SJSA1 (cell line): ENCODE measurements at regions not wholly inside any gene's neighbourhood (a gene's known extent, or its start where the extent isn't known, plus 50 kb on each side); places are given as distances from the start of the nearest gene placed in this dataset.

Source experiments
- DNase-seq, 2 experiments: peaks; one replicate each; pipeline ENCODE4 v3.0.0-alpha.2; 2015 to 2020; ENCODE audit warnings: low spot score in 2 of 2, low read depth in 1 of 2
- H3K27ac ChIP-seq: fragments of 250-450 bp; sonication (Bioruptor Pico); 2 replicates; pipeline ENCODE4 v1.5.1; 2020; ENCODE audit warnings: mild to moderate bottlenecking, moderate library complexity
- H3K27me3 ChIP-seq: fragments of 250-450 bp; sonication (Bioruptor Pico); replicated peaks from 2 replicates; pipeline ENCODE4 v1.5.1; 2020; ENCODE audit warnings: mild to moderate bottlenecking, moderate library complexity
- H3K36me3 ChIP-seq: fragments of 250-450 bp; sonication (Bioruptor Pico); 2 replicates; pipeline ENCODE4 v1.5.1; 2020; ENCODE audit warnings: mild to moderate bottlenecking
- H3K4me1 ChIP-seq: fragments of 250-450 bp; sonication (Bioruptor Pico); replicated peaks from 2 replicates; pipeline ENCODE4 v1.6.1; 2021; ENCODE audit warnings: mild to moderate bottlenecking
- H3K4me3 ChIP-seq: fragments of 250-450 bp; sonication (Bioruptor Pico); 2 replicates; pipeline ENCODE4 v1.5.1; 2020; ENCODE audit warnings: mild to moderate bottlenecking
- H3K9me3 ChIP-seq: fragments of 250-450 bp; sonication (Bioruptor Pico); replicated peaks from 2 replicates; pipeline ENCODE4 v1.5.1; 2020; ENCODE audit warnings: mild to moderate bottlenecking

DNA sequence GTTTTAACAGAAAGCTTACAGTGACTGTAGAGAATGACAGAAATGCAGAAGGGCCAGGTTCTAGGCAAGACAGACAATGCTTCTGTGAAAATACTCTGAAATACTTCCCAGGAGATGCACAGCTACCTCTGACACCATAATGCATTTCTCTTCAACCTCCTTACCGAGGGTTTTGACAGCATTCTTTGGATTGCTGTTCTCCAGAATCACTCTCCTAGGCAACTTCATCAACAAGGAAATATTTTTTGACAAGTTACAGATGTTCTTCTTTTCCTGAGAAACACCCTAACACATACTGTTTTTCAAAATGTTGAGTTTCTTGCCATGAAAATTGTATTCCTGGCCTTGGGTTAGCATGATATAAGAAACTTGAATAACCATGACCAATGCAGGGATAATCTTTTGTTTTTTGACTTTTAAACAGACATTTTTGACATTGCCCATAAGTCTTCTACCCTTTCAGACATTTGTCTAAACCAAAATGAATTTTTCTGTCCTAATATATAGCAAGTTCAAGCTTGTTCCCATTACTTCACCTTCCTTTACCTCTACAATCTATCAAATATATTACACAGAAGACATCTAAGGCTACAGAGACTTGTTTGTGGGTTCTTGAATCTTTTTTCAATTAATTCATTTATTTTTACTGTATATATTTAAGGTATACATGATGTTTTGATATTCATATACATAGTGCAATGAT, 108.1 kb downstream of the CCDC34 start:
- no peak overlapping the region for H3K4me3 ChIP-seq
- no peak overlapping the region for H3K27ac ChIP-seq
- H3K27me3 ChIP-seq, result no peaks in the 10 kb centered on the region
- no peak for DNase-seq
- H3K36me3 ChIP-seq, result no peaks in the 10 kb centered on the region
- H3K4me1 ChIP-seq, result peaks cover 10% of the 10 kb centered on the region
- H3K9me3 ChIP-seq, result no peaks in the 10 kb centered on the region

GRCh38 chr11:27253224-27253623, 109.8 kb downstream of the CCDC34 start:
- Histone ChIP-seq H3K27me3 (no peaks in the 10 kb centered on the region), H3K27ac (no peak overlapping the region), H3K9me3 (no peaks in the 10 kb centered on the region), H3K36me3 (no peaks in the 10 kb centered on the region), H3K4me3 (no peak overlapping the region), H3K4me1 (no peaks in the 10 kb centered on the region)
- DNase-seq, result no peak

DNA sequence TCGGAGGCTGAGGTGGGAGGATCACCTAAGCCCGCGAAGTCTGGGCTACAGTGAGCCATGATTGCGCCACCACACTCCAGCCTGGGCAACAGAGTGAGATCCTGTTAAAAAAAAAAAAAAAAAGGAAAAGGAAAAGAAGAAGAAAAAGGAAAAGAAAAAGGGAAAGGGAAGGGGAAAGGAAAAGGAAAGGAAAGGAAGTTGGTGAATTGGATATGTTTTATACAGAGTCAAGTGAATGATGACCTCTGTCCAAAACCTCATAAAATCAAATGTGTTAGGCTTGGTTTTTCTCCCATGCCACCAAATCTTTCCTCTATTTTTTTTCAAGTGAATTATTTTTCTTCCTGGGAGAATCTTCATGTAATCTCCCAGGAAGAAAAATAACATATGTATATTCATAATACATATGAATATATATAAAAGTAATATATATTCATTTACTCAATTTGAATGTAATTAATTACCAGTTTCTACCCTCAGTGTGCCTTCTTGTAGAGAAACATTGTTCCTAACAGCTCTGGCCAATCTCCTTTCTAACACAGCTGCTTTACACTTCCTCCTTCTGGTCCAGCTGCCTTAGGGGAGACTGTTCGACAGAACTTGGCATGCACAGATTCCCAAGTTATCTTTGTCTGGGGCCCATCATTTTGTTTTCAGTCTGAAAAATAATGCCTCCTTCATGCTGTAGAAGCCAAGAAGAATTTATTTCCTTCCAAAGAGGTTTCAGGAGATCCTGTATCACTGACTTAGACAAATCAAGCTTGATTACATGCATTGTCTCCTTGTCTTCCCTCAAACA, 111.9 kb downstream of the CCDC34 start:
- H3K4me3 ChIP-seq, result no peak overlapping the region
- no peaks in the 10 kb centered on the region for H3K27me3 ChIP-seq
- no peaks in the 10 kb centered on the region for H3K9me3 ChIP-seq
- H3K27ac ChIP-seq, result no peak overlapping the region
- H3K36me3 ChIP-seq, result no peaks in the 10 kb centered on the region
- H3K4me1 ChIP-seq, result no peaks in the 10 kb centered on the region
- no peak for DNase-seq

DNA sequence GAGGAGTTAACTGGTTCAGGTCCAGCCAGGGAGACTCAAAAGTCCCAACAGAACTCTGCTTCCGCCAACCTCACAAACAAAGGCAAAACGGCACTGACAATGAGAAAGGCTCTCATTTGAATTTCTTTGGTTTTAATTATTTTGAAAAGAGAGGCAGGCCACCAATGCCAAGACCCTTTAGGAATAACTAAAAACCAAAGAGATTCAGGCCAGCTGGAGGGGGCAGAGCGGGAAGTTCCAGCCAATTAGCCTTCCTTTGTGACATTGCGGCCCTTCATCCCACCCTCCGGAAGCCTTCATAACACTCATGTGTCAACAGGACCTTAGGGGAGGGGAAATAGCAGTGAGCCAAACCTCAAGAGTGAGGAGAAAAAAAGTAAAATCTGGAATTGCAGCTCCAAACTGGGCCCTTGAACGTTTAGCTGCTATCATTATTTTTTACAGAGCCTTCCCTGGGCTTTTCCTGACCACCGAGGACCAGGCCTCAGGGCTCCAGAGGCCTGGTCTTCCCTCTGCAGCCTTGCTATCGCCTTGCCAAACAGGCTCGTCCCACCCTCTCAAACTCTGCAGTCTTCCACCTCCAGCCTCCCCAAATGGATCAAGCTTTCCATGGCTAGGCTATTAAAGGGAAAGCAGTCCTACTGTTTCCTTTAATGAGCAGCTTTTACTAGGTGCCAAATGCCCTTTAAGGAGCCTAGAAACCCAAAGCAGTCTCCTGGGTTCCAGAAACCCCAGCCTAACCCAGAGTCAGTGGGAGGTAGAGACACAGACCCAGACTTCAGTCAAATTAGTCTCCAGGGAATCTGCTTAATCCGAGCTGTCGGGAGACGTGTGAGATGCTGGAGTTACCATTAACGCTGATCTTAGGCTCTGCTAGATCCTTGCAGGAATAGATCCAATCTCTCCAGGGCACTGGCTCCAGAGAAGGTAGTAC, 114.2 kb downstream of the CCDC34 start:
- Histone ChIP-seq H3K27me3 (no peaks in the 10 kb centered on the region), H3K4me3 (no peak overlapping the region), H3K27ac (no peak overlapping the region), H3K4me1 (peaks cover under 1% of the 10 kb centered on the region; the same call in 1 of the 2 replicates), H3K36me3 (no peaks in the 10 kb centered on the region), H3K9me3 (no peaks in the 10 kb centered on the region)
- DNase-seq, result no peak

GRCh38 chr11:27247660-27248059, 115.4 kb downstream of the CCDC34 start:
- Histone ChIP-seq H3K4me1 (peaks cover 12% of the 10 kb centered on the region), H3K27ac (no peak overlapping the region), H3K27me3 (no peaks in the 10 kb centered on the region), H3K4me3 (no peak overlapping the region), H3K36me3 (no peaks in the 10 kb centered on the region), H3K9me3 (no peaks in the 10 kb centered on the region)
- no peak for DNase-seq

GRCh38 chr11:27246925-27247324, 116.1 kb downstream of the CCDC34 start:
- Histone ChIP-seq H3K9me3 (no peaks in the 10 kb centered on the region), H3K27me3 (no peaks in the 10 kb centered on the region), H3K27ac (no peak overlapping the region), H3K4me3 (no peak overlapping the region), H3K4me1 (peaks cover 19% of the 10 kb centered on the region), H3K36me3 (no peaks in the 10 kb centered on the region)
- no peak for DNase-seq

GRCh38 chr11:27244900-27245299, 118.1 kb downstream of the CCDC34 start:
- no peak for DNase-seq
- Histone ChIP-seq H3K27me3 (no peaks in the 10 kb centered on the region), H3K36me3 (no peaks in the 10 kb centered on the region), H3K27ac (no peak overlapping the region), H3K4me3 (no peak overlapping the region), H3K4me1 (peaks cover 31% of the 10 kb centered on the region), H3K9me3 (no peaks in the 10 kb centered on the region)

- peaks cover 31% of the 10 kb centered on the region for H3K4me1 ChIP-seq
- H3K27me3 ChIP-seq, result no peaks in the 10 kb centered on the region
- peak overlapping the region; percentile 77 for H3K27ac ChIP-seq
- H3K9me3 ChIP-seq, result no peaks in the 10 kb centered on the region
- H3K36me3 ChIP-seq, result no peaks in the 10 kb centered on the region
- no peak overlapping the region for H3K4me3 ChIP-seq
- peak; percentile 89 to 92 for DNase-seq
Measured at GRCh38 chr11:27242591-27242990, 120.4 kb downstream of the CCDC34 start.

DNA sequence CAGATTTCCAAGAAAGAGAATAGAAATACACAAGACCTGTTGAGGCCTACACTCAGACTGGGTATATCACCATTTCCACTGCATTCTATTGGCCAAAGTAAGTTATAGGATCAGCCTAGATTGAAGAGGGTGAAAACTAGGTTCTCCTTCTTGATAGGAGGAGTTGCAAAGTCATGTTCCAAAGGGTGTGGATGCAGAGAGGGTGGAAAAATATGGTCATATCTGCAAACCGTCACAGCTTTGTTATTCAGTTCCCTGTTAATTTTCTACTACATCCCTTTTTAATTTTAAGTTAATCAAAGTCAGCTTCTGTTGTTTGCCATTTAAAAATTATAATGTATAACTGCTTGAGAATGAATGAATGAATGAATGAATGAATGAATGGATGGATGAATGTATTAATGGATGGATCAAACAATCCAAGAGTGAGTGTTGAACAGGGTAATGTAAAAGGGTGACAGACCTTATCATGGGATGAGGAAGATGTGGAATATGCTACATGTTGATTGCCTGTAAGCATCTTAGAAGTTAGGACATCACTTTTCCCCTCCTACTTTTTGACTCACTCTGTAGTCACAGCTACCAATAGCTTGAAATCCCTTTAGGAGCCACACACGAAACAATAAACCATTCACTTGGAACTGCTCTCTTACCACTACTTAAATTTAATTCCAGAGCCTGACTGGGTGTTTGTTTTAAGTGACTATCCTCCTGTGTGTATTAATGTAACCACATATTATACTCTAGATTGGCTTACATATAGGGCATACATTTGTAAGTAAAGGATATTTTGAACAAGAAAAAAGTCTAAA, 121.5 kb downstream of the CCDC34 start:
- Histone ChIP-seq H3K27me3 (no peaks in the 10 kb centered on the region), H3K36me3 (no peaks in the 10 kb centered on the region), H3K9me3 (no peaks in the 10 kb centered on the region), H3K4me1 (peaks cover 31% of the 10 kb centered on the region), H3K27ac (peak overlapping the region; percentile 77), H3K4me3 (no peak overlapping the region)
- DNase-seq, result peak in 1 of 2 experiments; percentile 82

DNA sequence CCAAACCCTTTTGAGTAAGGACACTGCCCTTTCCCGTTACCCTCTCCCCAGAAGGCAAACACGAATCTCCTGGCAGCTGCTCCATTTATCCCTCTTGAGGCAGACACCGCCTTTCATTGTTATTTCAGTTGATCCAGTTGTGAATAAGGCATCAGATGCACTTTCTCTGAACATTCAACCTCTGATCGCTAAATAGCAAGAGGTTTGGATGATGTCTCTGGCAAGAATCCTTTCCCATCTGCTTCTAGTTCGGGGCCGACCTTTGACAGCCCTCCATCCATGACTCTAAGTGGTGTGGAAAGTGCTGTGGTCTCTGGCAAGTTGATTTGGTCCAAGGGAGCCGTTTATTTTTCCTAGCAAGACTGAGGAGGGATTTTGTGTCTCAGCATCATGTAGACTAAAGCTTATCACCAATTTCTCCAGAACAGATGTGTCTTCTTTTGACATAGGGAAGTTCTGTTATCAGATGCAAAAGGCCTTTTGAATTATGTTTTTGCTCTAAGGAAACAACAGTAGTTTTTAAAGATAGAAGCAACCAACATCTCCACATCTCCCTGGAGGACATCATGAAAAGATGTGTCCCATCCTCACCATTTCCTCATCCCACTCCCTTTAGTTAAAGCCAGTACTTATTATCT, 123.6 kb downstream of the CCDC34 start:
- Histone ChIP-seq H3K27me3 (no peaks in the 10 kb centered on the region), H3K4me3 (no peak overlapping the region), H3K27ac (no peak overlapping the region), H3K9me3 (no peaks in the 10 kb centered on the region), H3K36me3 (no peaks in the 10 kb centered on the region), H3K4me1 (peaks cover 42% of the 10 kb centered on the region)
- DNase-seq, result no peak

DNA sequence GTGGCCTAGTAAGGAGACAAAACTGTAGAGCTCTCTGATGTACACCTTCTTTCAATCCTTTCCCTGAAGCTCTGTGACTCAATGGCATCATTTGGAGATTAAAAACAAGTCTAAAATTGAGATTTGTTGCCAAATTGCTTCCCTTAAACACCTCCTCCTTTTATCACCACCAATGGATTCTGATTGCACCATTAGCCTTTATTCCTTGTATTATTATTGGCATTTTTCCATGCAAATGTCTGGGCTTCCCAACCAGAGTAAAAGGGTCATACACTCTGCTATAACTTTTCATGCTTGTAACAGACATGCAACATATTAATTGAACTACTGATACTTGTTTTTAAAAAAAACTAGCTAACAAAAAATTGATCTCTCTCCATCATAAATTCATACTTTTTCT, 124.2 kb downstream of the CCDC34 start:
- Histone ChIP-seq H3K27ac (no peak overlapping the region), H3K4me1 (peaks cover 48% of the 10 kb centered on the region), H3K27me3 (no peaks in the 10 kb centered on the region), H3K36me3 (no peaks in the 10 kb centered on the region), H3K4me3 (no peak overlapping the region), H3K9me3 (no peaks in the 10 kb centered on the region)
- no peak for DNase-seq

DNA sequence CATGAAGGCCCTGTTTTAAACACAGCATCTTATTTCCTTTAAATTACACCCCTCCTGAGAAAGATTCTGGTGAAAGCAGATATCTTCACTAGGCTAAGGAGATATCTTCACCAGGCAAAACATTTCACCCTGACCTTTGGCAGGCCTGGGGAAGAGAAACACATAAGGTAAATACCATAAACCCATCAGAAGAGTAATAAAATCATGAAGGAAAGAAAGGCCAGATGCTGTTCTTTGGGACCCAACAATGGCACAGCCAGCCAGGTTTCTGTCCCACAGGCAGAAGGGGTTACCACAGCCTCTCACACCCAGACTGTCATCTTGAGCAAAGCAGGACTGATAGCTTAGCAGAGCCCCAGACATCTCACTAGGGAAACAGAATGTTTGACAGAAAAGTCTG, 125.4 kb downstream of the CCDC34 start:
- H3K36me3 ChIP-seq, result no peaks in the 10 kb centered on the region
- H3K27me3 ChIP-seq, result no peaks in the 10 kb centered on the region
- peaks cover 43% of the 10 kb centered on the region for H3K4me1 ChIP-seq
- H3K9me3 ChIP-seq, result no peaks in the 10 kb centered on the region
- no peak for DNase-seq
- H3K4me3 ChIP-seq, result no peak overlapping the region
- no peak overlapping the region for H3K27ac ChIP-seq

DNA sequence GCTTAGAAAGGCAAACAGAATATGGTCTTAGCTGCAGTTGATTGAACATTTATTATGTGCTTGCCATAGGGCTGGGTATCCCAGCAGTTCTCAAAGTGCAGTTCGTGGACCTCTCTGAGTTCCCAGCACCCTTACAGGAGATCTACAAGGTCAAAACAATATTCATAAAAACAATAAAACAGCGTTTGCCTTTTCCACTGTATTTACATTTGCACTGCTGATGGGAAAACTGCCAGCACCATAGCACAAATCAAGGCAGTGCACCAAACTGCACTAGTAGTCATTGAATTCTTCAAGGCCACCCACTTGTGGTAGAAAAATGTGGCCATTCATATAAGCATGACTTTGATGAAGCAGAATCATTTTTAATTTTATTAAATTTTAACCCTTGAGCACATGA, 128.1 kb downstream of the CCDC34 start:
- Histone ChIP-seq H3K27ac (0 out of 2 replicates have a peak overlapping the region, but pooled peaks have one; percentile 4), H3K4me3 (no peak overlapping the region), H3K36me3 (no peaks in the 10 kb centered on the region), H3K27me3 (no peaks in the 10 kb centered on the region), H3K9me3 (no peaks in the 10 kb centered on the region), H3K4me1 (peaks cover 24% of the 10 kb centered on the region)
- no peak for DNase-seq
